OCI-LY7 (cell line): ENCODE measurements at regions not wholly inside any gene's neighbourhood (a gene's known extent, or its start where the extent isn't known, plus 50 kb on each side); places are given as distances from the start of the nearest gene placed in this dataset.
"Not testable (repeated sequence)": the region's sequence is repeated elsewhere in the genome, so short reads cannot be mapped to it uniquely, and the experiment has no call there.

Experiments
- CTCF ChIP-seq: fragments of 200-600 bp; sonication (generic); conservative IDR thresholded peaks from 2 replicates; pipeline ENCODE4 v1.5.1; 2014; ENCODE audit warnings: mild to moderate bottlenecking, antibody characterized with exemption, low read length, moderate library complexity, mixed read lengths
- EZH2phosphoT487 ChIP-seq: fragments of 200-600 bp; sonication (generic); IDR thresholded peaks from 2 replicates; pipeline ENCODE4 v1.6.1; 2018; ENCODE audit warnings: low read depth, borderline replicate concordance, mild to moderate bottlenecking, mixed run types, antibody characterized with exemption, low read length, moderate library complexity, mixed read lengths

GRCh38 chr16:49962566-49962965 is 62.5 kb upstream of the CNEP1R1 start:
- TF ChIP-seq CTCF, EZH2phosphoT487: not testable (repeated sequence)
